HG02852 (cell line): ENCODE measurements at regions not wholly inside any gene's neighbourhood (a gene's known extent, or its start where the extent isn't known, plus 50 kb on each side); places are given as distances from the start of the nearest gene placed in this dataset.
"Not testable (repeated sequence)": the region's sequence is repeated elsewhere in the genome, so short reads cannot be mapped to it uniquely, and the experiment has no call there.

ENCODE experiments used
- ATAC-seq: cut with Tn5 transposase; IDR thresholded peaks from one replicate; pipeline ENCODE4 v1.9.1; 2021; ENCODE audit warnings: mild to moderate bottlenecking, moderate library complexity; ENCODE audit not compliant: unreplicated experiment

DNA sequence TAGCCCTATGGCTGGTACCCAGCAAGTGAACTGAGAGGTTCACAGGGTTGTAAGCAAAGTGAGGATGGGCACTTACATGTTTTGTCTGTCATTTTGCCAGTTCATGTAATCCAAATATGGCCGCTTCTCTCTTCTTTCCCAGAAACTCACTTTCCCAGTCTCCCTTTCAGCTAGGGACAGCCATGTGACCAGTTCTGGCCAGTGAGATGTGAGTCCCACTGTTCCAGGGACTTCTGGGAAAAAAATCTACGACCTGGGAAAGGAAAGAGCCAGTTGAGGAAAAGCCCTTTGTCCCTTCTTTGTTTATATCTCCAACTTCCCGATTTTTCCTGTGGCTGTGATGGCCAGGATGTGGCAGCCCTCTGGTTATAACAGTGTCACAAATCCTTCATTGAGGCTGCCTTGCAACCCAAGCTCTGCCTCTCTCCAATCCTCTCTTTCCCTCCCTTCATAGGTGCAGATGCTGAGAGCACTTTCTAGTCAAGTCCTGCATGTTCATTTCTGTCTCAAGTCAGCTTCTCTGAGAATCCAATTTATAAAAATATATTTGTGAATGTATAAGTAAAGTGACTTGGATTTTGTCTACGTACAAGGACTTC lies 148.6 kb upstream of the ZFP64 start:
- no peak for ATAC-seq

DNA sequence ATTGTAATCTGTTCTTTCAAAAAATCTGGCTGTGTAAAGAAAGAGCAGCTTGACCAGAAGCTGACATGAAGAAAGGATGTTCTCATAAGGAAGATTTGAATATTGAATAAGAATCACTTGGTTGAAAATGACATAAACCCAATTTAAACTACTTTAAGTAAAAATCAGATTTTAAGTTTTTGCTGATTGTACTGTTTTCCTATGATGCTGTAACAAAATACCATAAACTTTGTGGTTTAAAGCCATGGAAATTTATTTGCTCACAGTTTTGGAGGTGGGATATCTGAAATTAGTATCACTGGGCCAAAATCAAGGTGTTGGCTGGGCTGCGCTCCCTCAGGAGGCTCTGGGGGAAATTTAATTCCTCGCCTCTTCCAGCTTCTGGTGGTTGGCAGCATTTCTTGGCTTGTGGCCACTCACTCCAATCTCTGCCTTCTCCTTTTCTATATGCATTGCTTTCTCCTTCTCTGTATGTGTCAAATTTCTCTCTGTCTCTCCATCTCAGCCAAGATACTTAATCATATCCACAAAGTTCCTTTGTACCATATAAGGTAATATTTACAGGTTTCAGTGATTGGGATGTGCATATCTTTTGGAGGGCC lies 141.2 kb upstream of the ZFP64 start:
- ATAC-seq = no peak

DNA sequence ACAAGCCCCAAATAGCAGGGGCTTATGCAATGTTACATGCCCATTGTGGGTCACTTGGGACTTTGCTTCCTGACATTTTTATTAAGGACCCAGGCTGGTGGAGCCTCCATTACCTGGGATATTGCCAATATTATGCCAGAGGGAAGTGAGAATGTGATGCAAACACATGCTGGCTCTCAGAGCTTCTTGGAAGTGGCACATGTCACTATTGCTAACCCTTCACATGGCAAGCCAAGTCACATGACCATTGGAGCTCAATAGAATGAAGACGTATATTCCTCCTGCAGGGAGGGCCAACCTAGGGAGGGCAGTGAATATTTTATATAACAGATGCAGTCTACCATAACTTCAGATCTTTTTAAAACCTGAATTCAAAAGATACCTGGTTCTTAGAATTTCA lies 140.7 kb upstream of the ZFP64 start:
- no peak for ATAC-seq

DNA sequence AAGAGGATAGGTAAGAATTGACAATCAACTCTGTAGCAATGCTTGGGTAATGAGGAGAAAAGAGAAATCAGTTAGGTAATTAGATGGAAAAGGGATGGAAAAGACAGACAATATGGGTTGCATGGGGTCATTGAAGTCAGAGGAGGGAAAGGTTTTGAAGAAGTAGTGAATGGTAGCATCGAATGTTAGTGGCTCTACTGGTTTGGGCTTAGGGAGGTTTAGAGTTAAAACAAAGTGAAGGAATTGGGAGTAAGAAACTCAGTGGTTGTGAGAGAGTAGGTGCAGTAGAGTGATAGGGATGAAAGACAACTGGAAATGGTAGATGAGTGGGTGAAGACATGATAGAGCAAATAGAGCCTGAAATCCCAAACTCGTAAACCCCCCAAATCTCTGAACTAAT lies 140.1 kb upstream of the ZFP64 start:
- no peak for ATAC-seq

DNA sequence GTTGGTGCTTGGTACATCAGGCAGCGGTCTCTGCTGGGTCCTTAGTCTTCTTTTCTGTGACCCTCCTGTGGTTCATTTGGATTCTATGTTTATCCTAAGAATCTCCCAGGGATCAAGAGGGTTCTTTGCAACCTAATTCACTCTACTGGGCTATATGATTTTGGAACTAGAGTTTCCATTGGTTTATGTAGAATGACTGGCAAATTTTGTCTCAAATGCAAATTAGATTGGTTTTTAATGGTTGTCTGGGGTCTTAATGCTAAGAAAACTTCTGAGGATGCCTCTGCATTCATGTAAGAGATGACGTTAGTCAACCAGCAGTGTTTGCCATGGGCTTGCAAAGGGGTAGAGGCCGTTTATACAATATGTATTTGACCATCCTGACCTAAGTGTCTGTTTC lies 129.8 kb upstream of the ZFP64 start:
- ATAC-seq = no peak

DNA sequence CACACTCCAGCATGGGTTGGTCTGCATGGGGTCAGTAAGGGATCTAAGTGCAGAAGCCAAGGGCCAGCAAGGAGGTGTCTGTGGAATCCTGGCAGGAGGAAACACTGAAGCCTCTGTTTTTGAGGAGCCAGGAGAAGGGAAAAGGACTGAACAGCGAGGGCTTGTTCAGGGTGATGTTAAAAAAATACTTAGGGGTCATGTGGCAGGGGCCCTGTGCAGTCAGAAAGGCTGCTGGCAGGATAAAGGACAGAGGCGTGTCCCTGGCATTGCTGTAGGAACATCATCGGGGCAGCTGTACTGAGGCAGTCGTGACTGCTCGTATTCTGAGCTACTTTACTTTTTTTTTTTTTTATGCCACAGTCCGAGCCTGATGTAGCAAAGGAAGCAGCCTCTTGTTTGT lies 127.1 kb upstream of the ZFP64 start:
- no peak for ATAC-seq

DNA sequence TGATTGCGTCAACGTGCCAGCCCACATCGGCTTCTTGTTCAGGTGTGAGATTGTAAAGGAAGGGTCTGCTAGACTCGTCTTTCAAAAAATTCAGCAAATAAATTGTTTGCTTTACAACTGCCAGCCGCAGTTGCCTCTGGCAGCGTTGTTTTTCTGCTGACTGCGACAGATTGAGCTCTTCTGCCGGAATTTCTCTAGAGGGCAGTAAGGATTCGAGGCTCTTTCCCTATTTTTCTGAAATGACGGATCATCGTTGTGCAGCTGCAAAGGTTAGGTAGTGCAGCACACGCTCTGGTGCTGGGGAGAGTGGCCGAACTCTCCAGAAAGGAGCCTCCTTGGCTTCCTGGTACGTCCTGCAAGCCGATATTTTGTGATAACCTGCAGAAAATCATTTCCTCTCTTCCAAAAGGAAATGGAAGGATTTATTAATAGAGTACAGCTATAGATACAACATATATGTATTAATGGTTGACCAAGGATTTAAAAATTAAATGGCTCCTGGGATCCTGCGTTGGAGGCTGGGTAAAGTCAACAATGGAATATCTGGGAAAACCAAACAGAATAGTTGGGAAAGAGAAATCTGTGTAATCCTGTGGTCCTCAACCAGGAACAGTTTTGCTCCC lies 121.9 kb upstream of the ZFP64 start:
- no peak for ATAC-seq

DNA sequence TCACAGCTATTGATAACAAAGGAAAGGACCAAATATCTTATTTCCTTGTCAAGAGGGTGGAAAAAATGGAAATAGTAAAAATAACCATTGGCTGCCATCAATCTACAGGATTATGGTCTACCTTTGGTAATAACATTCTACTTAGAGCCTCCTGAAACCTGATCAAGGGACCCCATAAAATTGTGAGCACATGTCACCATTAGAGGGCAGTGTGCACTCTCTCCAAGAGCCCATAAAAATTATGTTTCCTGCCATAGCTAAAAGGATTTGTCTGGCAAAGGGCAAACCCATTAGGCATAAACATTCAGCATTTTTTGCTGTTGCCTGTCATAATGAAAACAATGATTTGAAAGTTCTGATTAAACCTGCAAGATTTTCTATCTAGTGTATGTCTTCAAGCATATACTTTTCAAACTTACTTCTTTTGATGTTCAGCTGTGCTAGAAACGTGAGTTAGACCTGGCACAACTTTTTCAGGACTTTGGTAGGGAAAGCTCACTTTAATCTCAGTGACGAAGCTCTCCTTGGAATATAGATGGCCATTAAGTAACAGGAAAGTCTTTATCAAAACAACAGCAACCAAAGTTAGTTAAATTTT lies 120.7 kb upstream of the ZFP64 start:
- ATAC-seq = no peak

DNA sequence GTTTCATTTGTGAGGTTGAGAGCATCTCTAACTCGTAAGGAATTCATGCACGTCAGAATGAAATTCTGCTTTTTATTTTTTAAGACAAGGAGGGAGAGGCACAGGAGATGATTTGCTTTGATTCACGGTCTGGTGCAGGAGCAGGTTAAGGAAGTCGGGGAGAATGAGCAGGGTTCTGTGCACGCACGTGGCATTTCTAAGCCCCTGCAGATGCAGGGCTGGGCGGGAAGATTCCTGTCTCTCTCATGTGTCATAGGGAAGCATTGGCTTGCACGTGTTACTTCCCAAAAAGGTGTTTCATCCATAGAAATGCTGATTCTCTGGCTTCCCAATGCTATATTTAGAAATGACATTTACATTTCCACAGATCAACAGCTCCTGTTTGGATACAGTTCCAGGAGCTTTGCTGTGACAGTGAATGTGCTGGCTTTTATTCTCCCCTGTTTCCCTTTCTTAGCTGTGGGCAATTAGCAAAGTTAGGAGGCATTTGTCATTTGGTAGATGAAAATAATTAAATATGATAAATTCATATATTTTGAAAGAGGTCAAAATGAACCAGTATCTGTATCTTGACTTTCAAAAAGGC lies 119.7 kb upstream of the ZFP64 start:
- ATAC-seq = no peak

DNA sequence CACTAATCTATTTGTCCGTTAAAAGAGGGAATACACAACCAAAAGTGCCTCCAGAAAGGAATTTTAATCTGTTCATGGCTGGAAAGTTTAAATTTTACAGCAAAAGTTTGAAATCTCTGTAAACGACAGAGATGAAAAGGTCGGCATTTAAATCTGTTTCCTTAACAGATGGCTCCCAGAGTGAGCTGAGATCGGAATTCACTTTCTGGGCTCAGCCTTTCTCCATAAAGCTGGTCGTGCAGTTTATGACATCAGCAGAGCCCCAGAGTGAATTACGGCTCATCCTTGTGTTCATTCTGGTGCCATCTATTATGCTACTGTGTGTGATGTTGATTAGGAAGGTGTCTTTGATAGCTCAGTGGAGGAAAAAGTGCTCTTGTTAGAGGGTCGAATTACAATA lies 117.6 kb upstream of the ZFP64 start:
- no peak for ATAC-seq

DNA sequence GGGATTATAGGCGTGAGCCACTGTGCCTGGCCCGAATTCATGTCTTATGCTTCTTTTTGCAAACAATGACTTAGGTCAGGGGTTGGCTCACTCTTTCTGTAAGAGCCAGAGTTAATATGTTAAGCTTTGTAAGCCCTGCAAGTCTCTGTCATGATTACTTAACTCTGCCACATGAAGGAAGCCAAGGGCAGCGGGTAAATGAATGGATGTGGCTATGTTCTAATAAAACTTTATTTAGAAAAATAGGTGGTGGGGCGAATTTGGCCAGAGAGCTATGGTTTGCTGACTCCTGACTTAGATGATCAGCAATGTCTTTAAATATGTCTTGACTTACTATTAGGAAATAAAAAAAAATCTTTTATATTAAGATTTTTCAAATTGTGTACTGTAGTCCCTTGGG lies 114.9 kb upstream of the ZFP64 start:
- ATAC-seq = no peak

DNA sequence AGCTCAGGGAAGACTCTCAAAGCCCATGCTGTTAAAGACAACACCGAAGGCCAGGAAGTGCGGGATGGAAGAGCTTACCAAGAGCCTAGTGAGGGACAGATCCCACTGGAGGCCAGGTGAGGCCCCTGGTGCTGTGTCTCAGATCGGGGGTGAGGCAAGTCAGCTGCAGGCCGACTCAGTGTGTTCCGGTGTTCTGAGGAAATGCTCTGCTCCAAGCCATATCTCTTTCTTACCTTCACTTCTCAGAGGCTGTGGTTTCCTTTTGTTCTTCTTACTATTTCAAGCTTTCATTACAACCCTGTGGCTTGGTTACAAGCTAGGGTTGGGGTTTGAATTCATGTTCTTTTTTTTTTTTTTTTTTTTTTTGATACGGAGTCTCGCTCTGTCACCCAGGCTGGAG lies 114.3 kb upstream of the ZFP64 start:
- ATAC-seq = no peak

DNA sequence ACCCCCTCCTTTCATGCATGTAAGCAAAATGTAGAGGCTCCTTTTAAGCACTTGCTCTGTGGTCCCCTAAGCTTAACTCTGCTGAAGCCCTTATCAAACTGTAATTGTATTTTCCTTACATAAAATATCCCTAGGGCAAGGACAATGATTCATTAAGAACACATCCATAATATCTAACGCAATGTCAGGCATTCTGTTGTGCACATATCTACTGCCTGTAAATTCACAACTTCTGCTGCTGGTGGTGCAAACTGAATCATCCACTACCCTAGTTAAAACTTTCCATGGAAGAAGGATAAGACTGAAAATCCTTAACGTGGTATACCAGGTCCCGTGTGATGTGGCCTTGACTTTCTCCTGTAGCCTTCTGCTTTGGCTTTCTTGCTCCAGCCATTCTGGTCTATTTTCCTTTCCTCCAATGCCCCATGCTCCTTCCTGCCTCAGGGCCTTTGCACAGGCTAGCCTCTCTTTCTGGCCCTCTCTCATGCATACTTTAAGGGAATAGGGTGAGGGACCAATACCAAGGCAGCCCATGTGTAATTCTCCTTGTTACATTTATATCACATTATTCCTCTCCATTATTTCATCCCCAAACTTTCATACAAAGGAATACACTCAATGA lies 113.6 kb upstream of the ZFP64 start:
- no peak for ATAC-seq

DNA sequence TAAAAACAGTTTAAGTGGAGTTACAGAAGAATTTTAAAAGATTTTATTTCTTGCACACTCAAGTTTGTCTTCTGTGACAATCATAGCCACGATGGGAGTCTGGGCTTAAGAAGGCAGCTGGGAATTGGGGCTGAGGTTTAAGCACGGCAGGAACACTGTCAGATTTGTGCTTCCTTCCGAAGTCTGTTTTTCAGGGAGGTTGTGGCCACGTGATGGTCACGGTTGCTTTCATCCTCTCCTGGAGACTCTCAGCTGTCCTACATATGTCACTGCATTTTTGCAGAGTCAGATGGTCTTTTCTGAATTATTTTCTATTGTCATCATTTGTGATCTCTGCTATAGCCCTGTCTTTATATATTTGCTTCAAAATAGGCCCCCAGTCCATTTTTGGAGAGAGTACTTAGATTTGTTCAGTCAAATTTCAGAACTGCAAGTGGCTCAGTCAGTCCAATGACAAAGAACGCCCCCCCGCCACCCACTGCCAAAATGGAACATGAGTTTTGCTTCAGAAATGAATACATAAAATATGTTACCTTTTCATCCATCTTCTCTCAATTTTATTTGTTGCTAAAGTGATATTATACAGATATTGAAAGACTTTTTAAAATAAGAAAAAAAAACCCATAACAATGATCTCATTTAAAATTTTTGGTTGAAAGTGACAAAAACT lies 111.8 kb upstream of the ZFP64 start:
- ATAC-seq = no peak

DNA sequence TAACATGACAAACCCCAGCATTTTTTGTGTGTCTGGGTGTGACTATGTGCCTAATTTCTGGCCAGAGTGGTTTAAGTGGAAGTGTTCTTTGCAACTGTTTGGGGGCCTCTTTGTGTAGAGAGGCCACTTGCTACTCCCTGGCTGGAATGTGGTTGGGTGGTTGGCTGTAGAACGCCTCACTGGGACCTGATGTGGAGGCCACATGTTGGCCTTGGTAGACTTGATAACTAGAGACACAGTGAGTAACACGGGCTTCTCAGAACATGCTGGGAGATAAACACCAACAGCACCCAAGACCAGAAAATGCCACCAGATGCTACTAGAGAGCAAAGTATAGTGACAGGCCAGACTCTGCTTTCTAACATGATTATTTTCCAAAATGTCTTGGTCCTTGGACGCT lies 111.2 kb upstream of the ZFP64 start:
- ATAC-seq = no peak

DNA sequence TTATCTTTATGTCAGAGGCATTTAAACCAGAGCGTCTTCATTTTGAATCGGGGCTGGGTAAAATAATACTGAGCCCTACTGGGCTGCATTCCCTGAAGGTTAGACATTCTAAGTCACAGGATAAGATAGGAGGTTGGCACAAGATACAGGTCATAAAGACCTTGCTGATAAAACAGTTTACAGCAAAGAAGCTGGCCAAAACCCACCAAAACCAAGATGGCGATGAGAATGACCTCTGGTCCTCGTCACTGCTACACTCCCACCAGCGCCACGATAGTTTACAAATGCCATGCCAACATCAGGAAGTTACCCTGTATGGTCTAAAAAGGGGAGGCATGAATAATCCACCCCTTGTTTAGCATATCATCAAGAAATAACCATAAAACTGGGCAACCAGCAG lies 110.5 kb upstream of the ZFP64 start:
- ATAC-seq = not testable (repeated sequence)

DNA sequence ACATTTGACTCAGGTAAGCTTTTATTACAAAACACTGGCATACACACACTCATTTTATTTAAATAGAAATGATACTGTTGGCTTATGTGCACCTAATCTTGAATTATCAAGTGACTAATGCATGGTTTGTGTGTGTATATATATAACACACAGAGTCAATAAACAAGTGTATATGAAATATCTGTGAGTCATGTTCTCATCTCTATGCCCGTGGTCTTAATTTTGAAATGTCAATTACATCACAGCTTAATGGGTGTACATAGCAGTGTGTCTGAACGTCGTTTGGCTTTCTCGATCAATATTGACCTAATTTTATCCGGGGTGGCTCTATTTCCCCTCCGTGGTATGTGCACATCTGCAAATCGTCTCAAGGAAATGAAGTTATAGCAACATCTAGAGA lies 104.0 kb upstream of the ZFP64 start:
- ATAC-seq = no peak

DNA sequence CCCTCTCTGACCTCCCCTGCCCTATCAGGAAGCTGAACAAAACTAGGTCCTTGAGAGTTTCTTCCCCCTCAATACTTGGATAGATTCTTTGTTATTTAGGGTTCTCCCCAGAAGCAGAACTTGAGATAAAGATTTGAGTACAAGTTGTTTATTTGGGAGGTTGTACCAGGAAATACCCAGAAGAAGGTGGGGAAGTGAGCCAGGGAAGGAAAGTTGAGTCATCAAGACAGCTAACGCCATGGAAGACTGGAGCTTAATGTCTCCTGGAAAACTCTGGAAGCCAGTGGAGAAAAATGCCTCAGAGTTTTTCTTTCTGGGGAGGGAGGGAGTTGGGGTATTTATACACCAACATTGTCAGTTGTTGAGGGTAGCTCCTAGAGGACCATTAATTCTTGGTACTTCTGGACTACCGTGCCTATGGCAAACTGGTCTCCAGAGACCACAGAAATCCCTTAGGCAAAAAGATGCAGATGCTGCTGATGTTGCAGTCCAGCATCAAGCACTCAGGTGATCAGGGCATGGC lies 102.6 kb upstream of the ZFP64 start:
- ATAC-seq = no peak

DNA sequence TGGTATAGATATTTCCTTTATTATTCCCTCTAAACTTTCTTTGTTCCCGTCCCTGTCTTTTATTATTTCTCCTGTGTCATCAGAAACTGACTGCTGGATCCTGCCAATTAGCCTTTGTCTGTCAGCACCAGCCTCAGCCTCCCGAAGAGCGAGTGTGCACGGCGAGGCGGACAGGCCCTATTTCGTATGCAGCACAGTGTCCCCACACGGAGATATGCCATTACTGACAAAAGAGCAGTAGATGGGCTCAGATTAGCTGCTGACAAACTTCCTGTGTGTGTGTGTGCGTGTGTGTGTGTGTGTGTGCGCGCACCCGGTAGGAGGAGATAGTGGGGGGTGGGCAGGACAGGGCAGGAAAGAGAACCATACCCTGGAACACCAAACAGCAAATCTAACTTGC lies 99.5 kb upstream of the ZFP64 start:
- ATAC-seq = no peak

DNA sequence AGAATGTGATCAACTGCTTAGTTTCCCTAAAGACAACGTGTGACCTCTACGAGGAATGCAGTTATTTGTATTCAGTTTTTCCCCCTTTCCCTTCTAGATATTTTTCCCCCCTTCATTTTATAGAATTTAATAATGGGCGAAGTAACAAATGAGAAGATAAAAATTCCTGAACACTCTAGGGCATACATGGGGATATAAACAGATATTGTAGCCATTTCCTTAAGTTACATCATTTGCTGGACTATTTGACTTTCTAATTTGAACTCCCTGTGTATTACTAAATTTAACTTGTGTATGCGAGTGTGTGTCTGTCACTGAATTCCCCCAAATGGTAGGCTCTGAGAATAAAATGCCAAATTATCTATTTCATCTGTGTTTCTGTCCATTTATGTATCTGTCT lies 99.0 kb upstream of the ZFP64 start:
- no peak for ATAC-seq
